HAP-1 (cell line): ENCODE measurements at regions not wholly inside any gene's neighbourhood (a gene's known extent, or its start where the extent isn't known, plus 50 kb on each side); places are given as distances from the start of the nearest gene placed in this dataset.

ENCODE experiments used
- DNase-seq, 2 experiments: peaks; one replicate each; pipeline ENCODE4 v3.0.0-alpha.2; 2016 to 2020; ENCODE audit warnings: low spot score in 2 of 2
- H3K27me3 ChIP-seq: fragments of 250-450 bp; sonication (Bioruptor Pico); 2 replicates; pipeline ENCODE4 v1.5.1; 2020; ENCODE audit warnings: low read depth, mild to moderate bottlenecking, moderate library complexity
- H3K36me3 ChIP-seq: fragments of 250-450 bp; sonication (Bioruptor Pico); replicated peaks from 2 replicates; pipeline ENCODE4 v1.5.1; 2020; ENCODE audit warnings: mild to moderate bottlenecking
- H3K4me1 ChIP-seq: fragments of 250-450 bp; sonication (Bioruptor Pico); 2 replicates; pipeline ENCODE4 v1.5.1; 2020; ENCODE audit warnings: mild to moderate bottlenecking
- H3K4me3 ChIP-seq: fragments of 250-450 bp; sonication (Bioruptor Pico); 2 replicates; pipeline ENCODE4 v1.5.1; 2020; ENCODE audit warnings: mild to moderate bottlenecking, moderate library complexity
- H3K9me3 ChIP-seq: fragments of 250-450 bp; sonication (Bioruptor Pico); 2 replicates; pipeline ENCODE4 v1.5.1; 2020; ENCODE audit warnings: mild to moderate bottlenecking, moderate library complexity
- in situ Hi-C: fragments of 300-500 bp; cut with MboI; formaldehyde crosslinking; loops from 3 replicates; pipeline ENCODE4 v1.14.3; 2020; ENCODE audit warnings: low sequenced_read_pairs, inconsistent platforms, mixed read lengths

- Histone ChIP-seq H3K4me1 (no peaks in the 10 kb centered on the region), H3K36me3 (no peaks in the 10 kb centered on the region), H3K27me3 (no peaks in the 10 kb centered on the region), H3K9me3 (no peaks in the 10 kb centered on the region), H3K4me3 (no peak overlapping the region)
- in situ Hi-C loops: no loop called here
- no peak for DNase-seq
These were observed 412.3 kb upstream of the CDH11 start for GRCh38 chr16:65534121-65534528.

DNA sequence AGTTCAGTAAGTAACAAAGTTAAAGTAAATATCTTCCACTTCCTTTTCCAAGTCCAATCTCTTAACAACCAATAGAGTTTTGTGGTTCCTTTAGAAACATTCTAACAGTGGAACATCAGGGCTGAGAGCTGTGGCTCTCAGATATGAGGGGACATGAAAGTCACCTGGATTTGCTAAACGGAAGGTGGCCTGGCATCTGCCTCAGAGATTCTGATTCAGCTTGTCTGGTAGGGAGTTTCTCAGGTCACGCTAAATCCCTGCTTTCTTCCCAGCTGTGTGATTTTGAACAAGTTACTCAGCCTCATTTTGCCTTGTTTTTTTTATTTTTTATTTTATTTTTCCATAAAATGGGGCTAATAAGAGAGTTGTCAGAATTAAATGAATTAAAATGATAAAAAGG, 411.0 kb upstream of the CDH11 start:
- no peaks in the 10 kb centered on the region for H3K9me3 ChIP-seq
- in situ Hi-C loops: no loop called here
- H3K27me3 ChIP-seq: no peaks in the 10 kb centered on the region
- DNase-seq: no peak
- no peaks in the 10 kb centered on the region for H3K36me3 ChIP-seq
- no peak overlapping the region for H3K4me3 ChIP-seq
- no peaks in the 10 kb centered on the region for H3K4me1 ChIP-seq

DNA sequence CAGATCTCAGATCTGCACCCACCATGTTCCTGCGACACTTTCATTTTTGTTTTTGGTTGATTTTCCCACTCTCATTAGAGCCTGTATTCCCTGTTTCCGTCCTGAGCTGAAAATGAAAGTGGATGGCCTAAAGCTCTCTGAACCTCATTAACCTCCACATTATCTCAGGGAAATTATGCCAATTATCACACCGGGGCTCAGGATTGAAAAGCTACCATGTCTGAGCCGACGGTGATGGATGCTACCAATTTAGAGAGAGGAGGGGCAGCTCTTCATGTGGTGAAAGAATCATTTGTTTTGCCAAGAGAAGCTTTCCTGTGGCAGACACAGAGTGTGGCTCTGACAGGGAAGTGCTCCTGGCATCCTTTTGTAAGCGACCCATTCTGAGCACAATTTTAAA, 410.4 kb upstream of the CDH11 start:
- Histone ChIP-seq H3K4me3 (no peak overlapping the region), H3K4me1 (no peaks in the 10 kb centered on the region), H3K27me3 (no peaks in the 10 kb centered on the region), H3K36me3 (no peaks in the 10 kb centered on the region), H3K9me3 (no peaks in the 10 kb centered on the region)
- no peak for DNase-seq
- in situ Hi-C loops: no loop called here

DNA sequence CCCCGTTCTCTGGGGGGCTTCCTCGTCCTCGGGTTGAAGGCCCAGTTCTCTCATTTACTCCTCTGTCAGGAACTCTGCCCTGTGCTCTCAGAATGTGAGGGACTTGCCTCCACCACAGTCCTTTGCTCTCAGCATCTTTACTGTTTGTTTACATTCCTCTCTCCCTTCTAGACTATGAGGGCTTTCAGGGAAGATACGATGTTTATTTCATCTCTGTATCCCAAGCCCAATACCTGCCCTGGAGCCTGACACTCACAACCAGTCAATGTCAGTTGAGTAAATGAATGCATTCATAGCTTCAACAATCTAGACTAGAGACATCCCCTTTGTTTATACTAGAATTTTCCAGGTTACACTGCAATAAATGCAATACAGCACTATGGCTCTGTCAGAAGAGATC, 409.6 kb upstream of the CDH11 start:
- H3K36me3 ChIP-seq: no peaks in the 10 kb centered on the region
- no peaks in the 10 kb centered on the region for H3K4me1 ChIP-seq
- DNase-seq: no peak
- H3K4me3 ChIP-seq: no peak overlapping the region
- no peaks in the 10 kb centered on the region for H3K27me3 ChIP-seq
- in situ Hi-C loops: no loop called here
- H3K9me3 ChIP-seq: no peaks in the 10 kb centered on the region

GRCh38 chr16:65525707-65526106, 403.8 kb upstream of the CDH11 start:
- Histone ChIP-seq H3K9me3 (no peaks in the 10 kb centered on the region), H3K4me3 (no peak overlapping the region), H3K27me3 (no peaks in the 10 kb centered on the region), H3K36me3 (no peaks in the 10 kb centered on the region), H3K4me1 (no peaks in the 10 kb centered on the region)
- DNase-seq: no peak
- in situ Hi-C loops: no loop called here

GRCh38 chr16:65524997-65525396, 403.1 kb upstream of the CDH11 start:
- no peaks in the 10 kb centered on the region for H3K4me1 ChIP-seq
- no peaks in the 10 kb centered on the region for H3K36me3 ChIP-seq
- in situ Hi-C loops: no loop called here
- no peak for DNase-seq
- no peaks in the 10 kb centered on the region for H3K27me3 ChIP-seq
- H3K9me3 ChIP-seq: no peaks in the 10 kb centered on the region
- H3K4me3 ChIP-seq: no peak overlapping the region

DNA sequence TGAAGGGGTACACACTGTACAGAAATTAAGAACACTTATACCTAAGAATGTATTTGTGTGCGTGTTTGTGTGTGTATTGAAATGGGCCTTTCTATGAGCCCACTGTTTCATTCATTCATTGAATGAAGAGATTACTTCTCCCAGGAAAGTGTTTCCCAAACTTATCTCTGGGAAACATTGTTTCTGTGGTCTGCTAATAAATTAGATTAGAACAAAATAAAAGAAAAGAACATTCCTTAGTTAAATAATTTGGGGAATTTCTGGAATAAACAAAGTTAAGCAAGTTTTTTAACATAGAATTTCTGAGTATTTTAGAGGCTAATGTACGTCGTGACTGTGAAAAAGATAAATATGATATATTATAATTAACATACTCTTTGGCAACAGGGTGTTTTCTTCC, 402.4 kb upstream of the CDH11 start:
- Histone ChIP-seq H3K36me3 (no peaks in the 10 kb centered on the region), H3K27me3 (no peaks in the 10 kb centered on the region), H3K4me3 (no peak overlapping the region), H3K9me3 (no peaks in the 10 kb centered on the region), H3K4me1 (no peaks in the 10 kb centered on the region)
- in situ Hi-C loops: no loop called here
- no peak for DNase-seq

DNA sequence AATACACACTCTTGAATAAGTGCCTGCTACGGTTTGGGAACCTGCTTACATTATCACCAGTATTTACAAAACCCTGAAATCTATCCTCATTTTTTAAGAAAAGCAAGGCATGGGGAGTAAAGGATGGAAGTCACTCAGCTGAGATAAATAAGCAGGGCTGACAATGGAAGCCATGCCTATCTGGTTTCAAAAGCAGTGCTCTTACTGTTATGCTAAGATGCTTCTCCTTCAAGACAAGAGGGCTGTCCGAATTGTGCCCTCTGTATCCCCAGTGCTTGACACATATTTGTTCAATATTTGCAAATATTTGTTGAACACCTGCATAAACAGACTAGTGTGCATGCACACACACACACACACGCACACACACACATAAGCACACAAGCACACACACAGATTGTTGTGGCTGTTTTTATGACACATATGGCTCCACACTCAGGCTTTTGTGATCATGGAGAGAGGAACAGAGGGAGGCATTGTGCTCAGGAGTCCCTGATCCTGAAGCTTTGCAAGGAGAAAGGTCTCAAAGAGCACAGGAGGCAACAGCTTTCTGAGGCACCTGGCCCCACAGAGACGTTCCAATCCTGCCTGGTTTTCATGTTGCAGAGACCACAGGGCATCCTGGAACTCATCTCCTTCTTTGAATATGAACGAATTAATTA, 401.6 kb upstream of the CDH11 start:
- Histone ChIP-seq H3K9me3 (no peaks in the 10 kb centered on the region), H3K4me1 (no peaks in the 10 kb centered on the region), H3K27me3 (no peaks in the 10 kb centered on the region), H3K4me3 (no peak overlapping the region), H3K36me3 (no peaks in the 10 kb centered on the region)
- DNase-seq: no peak
- in situ Hi-C loops: no loop called here

GRCh38 chr16:65522412-65522811, 400.5 kb upstream of the CDH11 start:
- no peak overlapping the region for H3K4me3 ChIP-seq
- in situ Hi-C loops: no loop called here
- no peaks in the 10 kb centered on the region for H3K4me1 ChIP-seq
- H3K36me3 ChIP-seq: no peaks in the 10 kb centered on the region
- H3K27me3 ChIP-seq: no peaks in the 10 kb centered on the region
- H3K9me3 ChIP-seq: no peaks in the 10 kb centered on the region
- DNase-seq: no peak

- H3K9me3 ChIP-seq: no peaks in the 10 kb centered on the region
- H3K4me3 ChIP-seq: no peak overlapping the region
- no peaks in the 10 kb centered on the region for H3K27me3 ChIP-seq
- in situ Hi-C loops: no loop called here
- DNase-seq: no peak
- no peaks in the 10 kb centered on the region for H3K4me1 ChIP-seq
- no peaks in the 10 kb centered on the region for H3K36me3 ChIP-seq
These were observed 399.9 kb upstream of the CDH11 start for GRCh38 chr16:65521633-65522328.

DNA sequence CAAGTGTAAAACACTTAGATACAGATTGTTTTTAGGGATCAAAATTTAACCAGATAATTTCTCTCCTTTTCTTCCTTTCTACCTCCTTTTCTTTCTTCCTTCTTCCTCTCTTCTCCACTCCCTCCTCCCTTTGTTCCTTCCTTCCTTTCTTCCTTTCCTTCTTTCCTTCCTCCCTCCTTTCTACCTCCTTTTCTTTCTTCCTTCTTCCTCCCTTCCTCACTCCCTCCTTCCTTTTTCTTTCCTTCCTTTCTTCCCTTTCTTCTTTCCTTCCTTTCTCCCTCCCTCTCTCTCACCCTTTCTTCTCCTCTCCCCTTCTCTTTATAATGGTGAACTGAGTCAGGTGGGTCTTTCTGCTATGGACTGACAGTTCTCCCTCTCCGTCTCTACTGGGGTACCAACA, 397.5 kb upstream of the CDH11 start:
- in situ Hi-C loops: no loop called here
- Histone ChIP-seq H3K9me3 (no peaks in the 10 kb centered on the region), H3K4me3 (no peak overlapping the region), H3K4me1 (no peaks in the 10 kb centered on the region), H3K36me3 (no peaks in the 10 kb centered on the region), H3K27me3 (no peaks in the 10 kb centered on the region)
- no peak for DNase-seq

GRCh38 chr16:65515193-65515592, 393.3 kb upstream of the CDH11 start:
- no peaks in the 10 kb centered on the region for H3K36me3 ChIP-seq
- no peaks in the 10 kb centered on the region for H3K4me1 ChIP-seq
- no peak overlapping the region for H3K4me3 ChIP-seq
- DNase-seq: no peak
- no peaks in the 10 kb centered on the region for H3K27me3 ChIP-seq
- H3K9me3 ChIP-seq: no peaks in the 10 kb centered on the region
- in situ Hi-C loops: no loop called here

DNA sequence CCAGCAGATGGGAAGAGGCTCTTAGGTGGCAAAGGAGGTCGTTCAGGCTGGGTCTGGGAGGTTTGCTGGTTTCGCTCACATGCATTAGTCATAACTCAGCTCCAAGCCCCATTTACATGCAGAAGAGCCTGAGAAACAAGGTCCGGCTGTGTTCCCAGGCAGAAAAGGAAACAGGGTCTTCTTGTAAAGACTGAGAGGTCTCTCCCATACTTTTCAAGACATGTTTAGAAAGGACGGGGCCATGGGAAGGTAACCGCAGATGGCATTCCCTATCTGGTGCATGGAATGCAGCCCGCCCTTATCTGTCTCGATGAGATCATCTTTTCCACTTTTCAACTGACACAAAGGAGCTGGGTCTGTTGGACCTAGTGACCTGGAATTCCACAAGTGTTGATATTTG, 389.0 kb upstream of the CDH11 start:
- no peaks in the 10 kb centered on the region for H3K36me3 ChIP-seq
- no peaks in the 10 kb centered on the region for H3K27me3 ChIP-seq
- no peak for DNase-seq
- in situ Hi-C loops: no loop called here
- H3K4me1 ChIP-seq: no peaks in the 10 kb centered on the region
- no peaks in the 10 kb centered on the region for H3K9me3 ChIP-seq
- no peak overlapping the region for H3K4me3 ChIP-seq

DNA sequence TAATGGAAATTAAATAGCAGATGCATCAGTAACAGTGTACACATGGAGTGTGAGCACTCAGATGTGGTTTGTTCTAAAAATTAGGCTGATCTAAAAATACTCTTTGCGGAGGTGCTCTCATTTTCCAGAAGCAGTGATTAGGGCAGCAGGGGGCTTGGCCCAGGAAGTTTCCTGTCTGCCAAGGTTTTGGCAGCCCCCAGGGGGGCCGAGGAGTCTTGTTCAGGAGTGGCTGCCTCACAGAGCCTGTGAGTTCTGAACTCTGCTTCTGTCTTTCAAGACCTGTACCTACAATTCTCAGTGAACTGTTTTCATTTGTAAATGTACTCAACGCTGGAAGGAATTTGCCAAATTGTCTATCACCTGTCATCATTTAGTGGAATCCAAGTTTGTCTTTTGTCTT, 388.4 kb upstream of the CDH11 start:
- no peak for DNase-seq
- no peaks in the 10 kb centered on the region for H3K36me3 ChIP-seq
- no peaks in the 10 kb centered on the region for H3K27me3 ChIP-seq
- no peaks in the 10 kb centered on the region for H3K4me1 ChIP-seq
- in situ Hi-C loops: no loop called here
- H3K4me3 ChIP-seq: no peak overlapping the region
- no peaks in the 10 kb centered on the region for H3K9me3 ChIP-seq

- H3K4me3 ChIP-seq: no peak overlapping the region
- H3K4me1 ChIP-seq: no peaks in the 10 kb centered on the region
- DNase-seq: no peak
- in situ Hi-C loops: no loop called here
- H3K9me3 ChIP-seq: no peaks in the 10 kb centered on the region
- H3K36me3 ChIP-seq: no peaks in the 10 kb centered on the region
- no peaks in the 10 kb centered on the region for H3K27me3 ChIP-seq
These were observed 387.3 kb upstream of the CDH11 start for GRCh38 chr16:65509172-65509571.
